Subcutaneous abdominal adipose tissue (tissue), 5 donors: ENCODE measurements at regions not wholly inside any gene's neighbourhood (a gene's known extent, or its start where the extent isn't known, plus 50 kb on each side); places are given as distances from the start of the nearest gene placed in this dataset.

Experiments used
- H3K27ac ChIP-seq: one replicate; pipeline ENCODE4 v1.7.0; 2013; ENCODE audit warnings: low read depth, mild to moderate bottlenecking, inconsistent platforms, low read length, moderate library complexity
- H3K27me3 ChIP-seq, 5 donors: one replicate each; pipeline ENCODE4 v1.7.0; 2013; ENCODE audit warnings: low read length in 5 of 5, inconsistent platforms in 1 of 5; ENCODE audit not compliant: control insufficient read depth in 5 of 5, insufficient read depth in 4 of 5
- H3K36me3 ChIP-seq, 5 donors: one replicate each; pipeline ENCODE4 v1.7.0; 2013; ENCODE audit warnings: low read length in 5 of 5; ENCODE audit not compliant: control insufficient read depth in 5 of 5, insufficient read depth in 5 of 5
- H3K4me1 ChIP-seq, 5 donors: one replicate each; pipeline ENCODE4 v1.7.0; 2013; ENCODE audit warnings: low read length in 5 of 5, mild to moderate bottlenecking in 3 of 5, moderate library complexity in 1 of 5; ENCODE audit not compliant: control insufficient read depth in 5 of 5, insufficient read depth in 5 of 5
- H3K4me3 ChIP-seq, 5 donors: one replicate each; pipeline ENCODE4 v1.7.0; 2013; ENCODE audit warnings: low read length in 5 of 5, low read depth in 1 of 5
- H3K9ac ChIP-seq, 5 donors: one replicate each; pipeline ENCODE4 v1.7.0; 2013; ENCODE audit warnings: low read length in 5 of 5, mild to moderate bottlenecking in 4 of 5, moderate library complexity in 3 of 5
- H3K9me3 ChIP-seq, 5 donors: one replicate each; pipeline ENCODE4 v1.7.0; 2013; ENCODE audit warnings: low read length in 5 of 5; ENCODE audit not compliant: control insufficient read depth in 5 of 5
- donor health status: healthy.
- donor health status: healthy.
- donor health status: healthy.
- donor health status: healthy.
- donor health status: healthy.

DNA sequence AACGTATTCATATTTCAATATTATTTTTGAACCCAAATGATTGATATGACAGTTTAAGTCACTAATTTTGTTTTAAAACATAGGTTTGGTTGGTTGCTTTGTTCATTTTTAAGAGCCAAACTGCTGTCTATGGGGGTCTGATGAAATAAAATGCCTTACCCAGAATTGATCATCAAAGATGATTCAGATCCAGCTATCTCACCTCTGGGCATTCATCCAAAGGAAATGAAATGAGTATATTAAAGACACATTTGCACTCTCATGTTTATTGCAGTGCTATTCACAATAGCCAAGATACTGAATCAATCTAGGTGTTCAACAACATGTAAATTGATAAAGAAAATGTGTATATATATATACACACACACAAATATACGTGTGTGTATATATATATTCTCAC, 326.9 kb upstream of the GULP1 start:
- no peak overlapping the region for H3K4me3 ChIP-seq
- H3K9me3 ChIP-seq: no peaks in the 10 kb centered on the region
- H3K4me1 ChIP-seq: peaks cover 0 to 2% (median 0%) of the 10 kb centered on the region in 5 donors
- no peaks in the 10 kb centered on the region for H3K27me3 ChIP-seq
- H3K27ac ChIP-seq: no peak overlapping the region
- H3K36me3 ChIP-seq: no peaks in the 10 kb centered on the region
- no peak overlapping the region for H3K9ac ChIP-seq

DNA sequence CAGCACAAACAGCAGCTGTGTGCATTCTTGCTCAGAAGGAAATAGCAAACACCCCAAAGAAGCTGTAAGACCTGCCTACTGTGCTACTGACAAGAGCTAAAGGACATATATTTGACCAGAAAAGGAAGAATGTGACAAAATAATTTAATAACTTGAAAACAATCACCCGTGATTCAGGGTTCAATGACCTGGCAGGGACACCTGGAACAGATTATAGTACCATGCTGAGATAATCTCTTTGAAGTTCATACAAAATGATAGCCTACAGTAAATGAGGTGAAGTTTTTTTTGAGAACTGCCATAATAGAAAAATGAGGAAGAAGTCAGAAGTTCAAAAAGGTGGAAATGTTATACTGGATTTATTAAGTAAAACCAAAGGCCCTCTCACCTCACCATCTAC, 324.8 kb upstream of the GULP1 start:
- Histone ChIP-seq H3K4me3 (no peak overlapping the region), H3K27me3 (no peaks in the 10 kb centered on the region), H3K27ac (no peak overlapping the region), H3K9me3 (no peaks in the 10 kb centered on the region), H3K4me1 (no peaks in the 10 kb centered on the region), H3K9ac (no peak overlapping the region), H3K36me3 (no peaks in the 10 kb centered on the region)

DNA sequence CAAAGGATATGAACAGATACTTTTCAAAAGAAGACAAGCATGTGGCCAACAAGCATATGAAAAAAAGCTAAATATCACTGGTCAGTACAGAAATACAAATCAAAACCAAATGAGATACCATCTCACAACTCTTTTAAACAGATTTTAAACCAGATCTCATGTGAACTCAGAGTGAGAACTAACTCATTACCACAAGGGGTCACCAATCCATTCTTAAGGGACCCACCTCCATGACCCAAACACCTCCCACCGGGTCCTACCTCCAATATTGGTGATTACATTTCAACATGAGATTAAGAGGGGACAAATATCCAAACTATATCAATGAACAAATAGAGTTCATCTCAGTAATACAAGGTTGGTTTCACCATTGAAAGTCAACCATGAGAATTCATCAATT, 319.8 kb upstream of the GULP1 start:
- Histone ChIP-seq H3K9me3 (no peaks in the 10 kb centered on the region), H3K27ac (no peak overlapping the region), H3K27me3 (no peaks in the 10 kb centered on the region), H3K4me3 (no peak overlapping the region), H3K36me3 (no peaks in the 10 kb centered on the region), H3K4me1 (no peaks in the 10 kb centered on the region), H3K9ac (no peak overlapping the region)

DNA sequence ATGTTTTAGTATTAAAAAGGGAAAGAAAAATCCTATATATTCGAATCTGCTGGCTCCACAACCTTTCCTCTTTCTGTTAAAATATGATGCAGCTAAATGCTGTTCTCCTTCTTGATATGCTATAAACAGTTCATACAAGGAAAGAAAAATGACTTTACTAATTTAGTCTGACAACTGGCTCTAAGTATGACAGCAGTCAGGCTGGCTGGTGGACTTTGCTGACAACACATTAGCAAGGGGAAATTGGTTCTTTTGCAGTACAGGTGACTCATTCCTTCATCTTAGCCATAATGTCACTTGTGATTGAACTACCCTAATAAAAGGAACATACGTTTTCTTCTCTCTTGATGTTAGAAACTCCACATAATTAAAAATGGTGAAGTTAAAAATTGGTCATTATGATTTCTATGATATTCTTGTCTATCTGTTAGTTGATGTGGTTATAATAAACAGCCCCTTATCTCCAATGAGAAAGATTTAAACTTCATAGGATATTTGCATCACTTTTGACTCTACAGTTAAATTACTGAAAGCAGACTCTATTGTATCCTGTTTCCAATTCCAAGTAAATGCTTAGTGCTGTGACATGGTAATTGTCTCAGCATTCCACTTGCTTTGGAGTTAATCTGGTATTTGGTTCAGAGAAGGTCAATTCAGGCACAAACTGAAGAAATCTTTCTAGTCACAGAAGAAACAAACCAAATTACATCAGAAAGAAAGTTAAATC, 315.3 kb upstream of the GULP1 start:
- H3K9ac ChIP-seq: no peak overlapping the region
- no peak overlapping the region for H3K27ac ChIP-seq
- H3K36me3 ChIP-seq: no peaks in the 10 kb centered on the region
- H3K4me1 ChIP-seq: no peaks in the 10 kb centered on the region
- H3K27me3 ChIP-seq: no peaks in the 10 kb centered on the region
- no peak overlapping the region for H3K4me3 ChIP-seq
- H3K9me3 ChIP-seq: no peaks in the 10 kb centered on the region

DNA sequence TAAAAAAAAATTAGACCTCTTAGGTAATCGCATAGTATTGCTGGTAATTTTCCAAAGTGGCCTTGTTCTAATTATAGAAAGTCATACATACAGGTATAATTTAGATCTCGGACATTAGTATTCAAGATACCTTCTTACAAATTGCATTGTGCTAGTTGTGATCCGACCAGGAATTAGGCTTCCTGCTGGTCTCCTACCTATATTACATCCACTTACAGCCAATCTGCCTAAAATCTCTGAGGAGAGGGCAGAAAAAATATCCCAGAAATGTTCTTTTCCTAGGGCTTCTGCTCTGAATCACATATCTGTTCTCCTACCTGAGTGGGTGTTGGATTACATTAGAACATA, 314.7 kb upstream of the GULP1 start:
- Histone ChIP-seq H3K9me3 (no peaks in the 10 kb centered on the region), H3K4me1 (no peaks in the 10 kb centered on the region), H3K9ac (no peak overlapping the region), H3K27ac (no peak overlapping the region), H3K27me3 (no peaks in the 10 kb centered on the region), H3K4me3 (no peak overlapping the region), H3K36me3 (no peaks in the 10 kb centered on the region)

DNA sequence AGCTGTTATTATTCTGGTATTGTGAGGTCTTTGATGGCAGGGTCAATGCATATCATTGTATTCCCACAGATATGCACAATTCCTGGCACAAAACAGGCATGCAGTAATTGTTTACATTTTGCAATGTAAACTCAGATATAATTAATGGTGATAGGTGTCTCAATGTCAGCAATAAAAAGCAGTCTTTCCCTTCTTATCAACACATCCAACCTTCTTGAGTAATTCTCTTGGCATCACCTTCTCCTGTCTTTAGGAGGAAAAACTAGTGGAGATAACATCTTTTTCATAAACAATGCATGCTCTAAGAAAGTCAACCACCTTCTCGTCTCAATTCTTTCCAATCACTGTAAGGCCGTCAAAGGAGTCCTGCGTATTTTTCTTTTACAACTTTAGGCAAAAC, 313.3 kb upstream of the GULP1 start:
- Histone ChIP-seq H3K9ac (no peak overlapping the region), H3K9me3 (no peaks in the 10 kb centered on the region), H3K4me1 (peaks cover 0 to 8% (median 0%) of the 10 kb centered on the region in 5 donors), H3K27me3 (no peaks in the 10 kb centered on the region), H3K27ac (no peak overlapping the region), H3K36me3 (no peaks in the 10 kb centered on the region), H3K4me3 (no peak overlapping the region)

DNA sequence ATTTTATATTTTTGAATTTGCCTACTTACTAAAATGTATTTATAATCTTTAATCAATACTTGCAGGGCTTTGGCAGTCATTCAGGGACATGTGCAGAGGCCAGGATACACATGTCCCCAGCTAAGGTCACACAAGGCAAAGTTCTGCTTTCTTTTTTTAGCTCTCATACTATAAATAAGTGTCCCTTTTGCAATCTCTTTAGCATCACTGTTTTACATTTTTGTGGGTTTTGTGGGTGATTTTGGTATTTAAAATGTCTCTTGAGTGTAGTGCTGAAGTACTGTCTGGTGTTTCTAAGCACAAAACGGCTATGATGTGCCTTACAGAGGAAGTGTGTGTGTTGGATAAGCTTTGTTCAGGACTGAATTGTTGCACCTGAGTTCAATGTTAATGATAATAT, 309.0 kb upstream of the GULP1 start:
- no peak overlapping the region for H3K9ac ChIP-seq
- H3K9me3 ChIP-seq: no peaks in the 10 kb centered on the region
- H3K4me1 ChIP-seq: peaks cover 0 to 10% (median 0%) of the 10 kb centered on the region in 5 donors
- no peaks in the 10 kb centered on the region for H3K36me3 ChIP-seq
- H3K27me3 ChIP-seq: no peaks in the 10 kb centered on the region
- no peak overlapping the region for H3K4me3 ChIP-seq
- H3K27ac ChIP-seq: no peak overlapping the region

DNA sequence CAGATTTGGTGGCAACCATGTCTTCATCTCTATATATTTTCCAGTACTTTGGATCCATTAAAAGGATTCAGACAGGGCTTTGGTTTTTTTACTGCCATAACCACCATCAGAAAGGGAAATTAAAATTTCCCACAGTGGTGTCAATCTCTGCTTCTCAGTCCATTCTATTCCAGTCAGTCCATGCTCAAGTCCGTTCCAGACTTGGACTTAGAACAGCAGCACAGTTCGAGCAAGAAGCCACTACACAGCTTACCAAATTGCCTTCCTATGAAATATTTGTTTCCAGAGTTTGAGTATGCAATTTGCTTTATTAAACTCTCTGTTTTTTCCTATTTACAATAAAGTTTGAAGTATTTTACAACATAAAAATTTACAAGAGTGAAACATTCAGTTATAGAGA, 306.5 kb upstream of the GULP1 start:
- peaks cover 0 to 10% (median 0%) of the 10 kb centered on the region in 5 donors for H3K4me1 ChIP-seq
- H3K9me3 ChIP-seq: no peaks in the 10 kb centered on the region
- H3K27me3 ChIP-seq: no peaks in the 10 kb centered on the region
- no peak overlapping the region for H3K9ac ChIP-seq
- H3K27ac ChIP-seq: no peak overlapping the region
- no peaks in the 10 kb centered on the region for H3K36me3 ChIP-seq
- H3K4me3 ChIP-seq: no peak overlapping the region

DNA sequence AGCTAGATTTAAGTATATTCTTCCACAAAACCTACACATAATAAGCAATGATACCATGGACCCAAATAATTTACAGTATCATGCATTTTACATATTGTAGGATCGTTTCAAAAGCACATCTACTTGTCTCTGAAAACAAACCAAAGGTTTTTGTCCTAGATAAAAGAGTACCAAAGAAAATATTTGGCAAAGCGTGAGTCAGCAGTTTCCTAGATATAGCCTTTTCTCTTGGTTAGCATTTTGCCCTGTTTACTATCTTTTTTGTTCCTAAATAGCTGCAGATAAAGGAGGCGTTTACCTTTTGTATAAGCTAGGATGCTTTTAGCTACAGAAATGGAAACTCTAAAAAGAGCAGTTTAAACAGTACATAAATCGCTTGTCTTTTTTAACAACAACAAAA, 305.8 kb upstream of the GULP1 start:
- peaks cover 0 to 10% (median 0%) of the 10 kb centered on the region in 5 donors for H3K4me1 ChIP-seq
- no peak overlapping the region for H3K4me3 ChIP-seq
- H3K27me3 ChIP-seq: no peaks in the 10 kb centered on the region
- no peak overlapping the region for H3K27ac ChIP-seq
- H3K36me3 ChIP-seq: no peaks in the 10 kb centered on the region
- H3K9me3 ChIP-seq: no peaks in the 10 kb centered on the region
- no peak overlapping the region for H3K9ac ChIP-seq

DNA sequence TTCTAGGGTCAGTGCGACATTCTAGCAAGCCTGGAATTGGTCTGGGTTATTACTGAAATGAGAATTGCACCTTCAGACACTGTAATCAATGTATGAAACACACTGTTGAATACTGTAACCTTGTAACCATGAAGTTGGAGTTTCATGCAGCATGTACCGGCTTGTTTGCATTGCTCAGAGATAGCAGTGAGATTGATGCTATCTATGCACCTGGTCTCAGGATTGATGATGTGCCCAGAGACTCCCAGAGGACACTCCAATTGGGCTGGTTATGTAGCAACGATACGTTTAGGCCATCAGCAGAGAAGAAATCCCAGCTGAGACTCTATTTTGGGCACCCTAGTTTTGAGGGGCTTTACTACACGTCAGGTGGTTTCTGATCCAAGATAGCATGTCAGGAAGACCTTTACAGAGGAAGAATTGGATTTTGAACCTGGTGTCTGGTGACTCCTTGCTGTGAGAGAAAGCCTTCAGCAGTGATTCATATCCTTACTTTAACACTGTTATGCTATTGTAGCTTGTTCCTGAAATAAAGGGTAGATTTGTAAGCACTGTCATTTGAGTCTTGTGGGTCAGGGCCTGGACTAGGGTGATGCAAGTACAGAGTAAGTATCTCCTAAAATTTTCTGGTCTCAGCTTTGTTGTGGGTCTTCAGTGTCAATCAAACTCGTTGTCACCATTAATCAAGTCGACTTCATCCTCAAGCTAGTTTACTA, 305.1 kb upstream of the GULP1 start:
- no peaks in the 10 kb centered on the region for H3K27me3 ChIP-seq
- no peaks in the 10 kb centered on the region for H3K36me3 ChIP-seq
- H3K9ac ChIP-seq: no peak overlapping the region
- H3K4me3 ChIP-seq: no peak overlapping the region
- no peak overlapping the region for H3K27ac ChIP-seq
- peaks cover 0 to 10% (median 0%) of the 10 kb centered on the region in 5 donors for H3K4me1 ChIP-seq
- no peaks in the 10 kb centered on the region for H3K9me3 ChIP-seq
